ENCODE measurements at regions not wholly inside any gene's neighbourhood (a gene's known extent, or its start where the extent isn't known, plus 50 kb on each side); places are given as distances from the start of the nearest gene placed in this dataset.

- no peaks in the 10 kb centered on the region for H3K27me3 Mint-ChIP-seq (ENCODE audit: low read depth)
- no peak overlapping the region for H3K4me3 Mint-ChIP-seq
- no peaks in the 10 kb centered on the region for H3K36me3 Mint-ChIP-seq (ENCODE audit: low read depth)
- DNase-seq (ENCODE audit: low read depth, low spot score): no peak
- no peak for TF ChIP-seq CTCF (conservative IDR thresholded peaks at IDR 0.05)
- peaks cover 4% of the 10 kb centered on the region for H3K4me1 Mint-ChIP-seq
- no peak overlapping the region for H3K27ac Mint-ChIP-seq (ENCODE audit: unreplicated experiment)
- H3K9me3 Mint-ChIP-seq: peaks cover 6% of the 10 kb centered on the region
Observed at GRCh38 chr2:5119046-5119445, 573.1 kb upstream of the SOX11 start.

GRCh38 chr2:5121121-5121520, 571.1 kb upstream of the SOX11 start:
- H3K4me1 Mint-ChIP-seq: peaks cover 10% of the 10 kb centered on the region

GRCh38 chr2:5121642-5122041, 570.5 kb upstream of the SOX11 start:
- DNase-seq (ENCODE audit: low read depth, low spot score): peak; percentile 13
- Mint-ChIP-seq H3K36me3 (ENCODE audit: low read depth) (no peaks in the 10 kb centered on the region), H3K4me1 (peaks cover 10% of the 10 kb centered on the region), H3K4me3 (no peak overlapping the region), H3K9me3 (no peaks in the 10 kb centered on the region), H3K27ac (ENCODE audit: unreplicated experiment) (no peak overlapping the region), H3K27me3 (ENCODE audit: low read depth) (no peaks in the 10 kb centered on the region)
- TF ChIP-seq CTCF (conservative IDR thresholded peaks at IDR 0.05): peak; percentile 52

More at GRCh38 chr2:5121121-5121520, 571.1 kb upstream of the SOX11 start:
- H3K4me3 Mint-ChIP-seq: no peak overlapping the region
- no peak overlapping the region for H3K27ac Mint-ChIP-seq (ENCODE audit: unreplicated experiment)
- no peak for DNase-seq (ENCODE audit: low read depth, low spot score)
- no peaks in the 10 kb centered on the region for H3K9me3 Mint-ChIP-seq
- no peak for TF ChIP-seq CTCF (conservative IDR thresholded peaks at IDR 0.05)
- H3K36me3 Mint-ChIP-seq (ENCODE audit: low read depth): no peaks in the 10 kb centered on the region
- no peaks in the 10 kb centered on the region for H3K27me3 Mint-ChIP-seq (ENCODE audit: low read depth)

GRCh38 chr2:5123582-5124196, 568.5 kb upstream of the SOX11 start:
- H3K27me3 Mint-ChIP-seq (ENCODE audit: low read depth): no peaks in the 10 kb centered on the region
- no peak for DNase-seq (ENCODE audit: low read depth, low spot score)
- TF ChIP-seq CTCF (conservative IDR thresholded peaks at IDR 0.05): no peak
- H3K27ac Mint-ChIP-seq (ENCODE audit: unreplicated experiment): no peak overlapping the region
- no peaks in the 10 kb centered on the region for H3K36me3 Mint-ChIP-seq (ENCODE audit: low read depth)
- H3K4me1 Mint-ChIP-seq: peaks cover 10% of the 10 kb centered on the region
- H3K9me3 Mint-ChIP-seq: no peaks in the 10 kb centered on the region
- no peak overlapping the region for H3K4me3 Mint-ChIP-seq

- no peak for TF ChIP-seq CTCF (conservative IDR thresholded peaks at IDR 0.05)
- Mint-ChIP-seq H3K27me3 (ENCODE audit: low read depth) (no peaks in the 10 kb centered on the region), H3K9me3 (no peaks in the 10 kb centered on the region), H3K27ac (ENCODE audit: unreplicated experiment) (no peak overlapping the region), H3K4me3 (peak overlapping the region; percentile 14), H3K4me1 (peaks cover 10% of the 10 kb centered on the region), H3K36me3 (ENCODE audit: low read depth) (no peaks in the 10 kb centered on the region)
- DNase-seq (ENCODE audit: low read depth, low spot score): no peak
Observed at GRCh38 chr2:5125017-5125730, 567.0 kb upstream of the SOX11 start.

Data from neural crest cell (in vitro differentiated cells).